Sigmoid colon (tissue), 4 donors: ENCODE measurements at regions not wholly inside any gene's neighbourhood (a gene's known extent, or its start where the extent isn't known, plus 50 kb on each side); places are given as distances from the start of the nearest gene placed in this dataset.

Source experiments
- EP300 ChIP-seq, 4 donors: sonication (generic); formaldehyde crosslinking; IDR thresholded peaks; one replicate each; pipeline ENCODE4 v1.6.1; 2017; ENCODE audit warnings: antibody characterized with exemption in 4 of 4
- POLR2A ChIP-seq, 2 donors: fragments of 450-650 bp; IDR thresholded peaks; one replicate each; pipeline ENCODE4 v1.6.1; 2016; ENCODE audit warnings: antibody characterized with exemption in 2 of 2, mild to moderate bottlenecking in 2 of 2, moderate library complexity in 2 of 2

DNA sequence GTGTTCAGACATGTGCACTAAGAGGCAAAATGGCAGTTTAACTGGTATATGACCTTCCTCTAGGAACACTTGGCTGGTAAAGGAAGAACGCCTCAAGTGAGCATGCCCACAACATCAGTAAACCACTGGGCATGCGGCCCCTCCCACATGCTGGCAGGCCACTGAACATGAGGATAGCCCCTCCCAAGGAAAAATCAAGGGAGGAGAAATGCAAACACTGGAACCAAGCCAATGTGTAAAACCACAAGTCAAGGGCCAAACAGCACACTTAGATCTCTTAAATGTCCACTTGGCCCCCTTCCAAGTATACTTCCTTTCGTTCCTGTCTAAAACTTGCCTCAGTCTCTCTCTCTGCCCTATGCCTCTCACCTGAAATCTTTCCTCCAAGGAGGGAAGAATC lies 980.8 kb downstream of the TSN start:
- TF ChIP-seq POLR2A (IDR thresholded peaks at IDR 0.05), result no peak
- TF ChIP-seq EP300 (IDR thresholded peaks at IDR 0.05), result no peak
